IPS-20b (cell line): ENCODE measurements at regions not wholly inside any gene's neighbourhood (a gene's known extent, or its start where the extent isn't known, plus 50 kb on each side); places are given as distances from the start of the nearest gene placed in this dataset.

Experiments used
- H3K27ac ChIP-seq: one replicate; pipeline ENCODE4 v1.5.1; 2013; ENCODE audit warnings: low read length
- H3K27me3 ChIP-seq: 2 replicates; pipeline ENCODE4 v1.6.1; 2013; ENCODE audit warnings: mild to moderate bottlenecking, low read length, inconsistent platforms; ENCODE audit not compliant: insufficient read depth
- H3K36me3 ChIP-seq: 2 replicates; pipeline ENCODE4 v1.6.1; 2013; ENCODE audit warnings: low read depth, mild to moderate bottlenecking, inconsistent platforms, low read length, moderate library complexity; ENCODE audit not compliant: insufficient read depth
- H3K4me1 ChIP-seq: 2 replicates; pipeline ENCODE4 v1.6.1; 2013; ENCODE audit warnings: mild to moderate bottlenecking, control low read depth, inconsistent platforms, low read length, moderate library complexity; ENCODE audit not compliant: insufficient read depth
- H3K4me3 ChIP-seq: 2 replicates; pipeline ENCODE4 v1.5.1; 2013; ENCODE audit warnings: mild to moderate bottlenecking, low read length, inconsistent platforms
- H3K9ac ChIP-seq: 2 replicates; pipeline ENCODE4 v1.6.1; 2013; ENCODE audit warnings: low read depth, mild to moderate bottlenecking, inconsistent platforms, low read length, moderate library complexity
- H3K9me3 ChIP-seq: 2 replicates; pipeline ENCODE4 v1.6.1; 2013; ENCODE audit warnings: mild to moderate bottlenecking, low read depth, low read length, inconsistent platforms; ENCODE audit not compliant: insufficient read depth

GRCh38 chr10:2011106-2011716 is 273.9 kb upstream of the ADARB2 start:
- Histone ChIP-seq H3K9me3 (no peaks in the 10 kb centered on the region), H3K36me3 (no peaks in the 10 kb centered on the region), H3K27me3 (no peaks in the 10 kb centered on the region), H3K9ac (no peak overlapping the region), H3K4me1 (no peaks in the 10 kb centered on the region), H3K4me3 (no peak overlapping the region), H3K27ac (no peak overlapping the region)

- Histone ChIP-seq H3K4me3 (no peak overlapping the region), H3K27ac (no peak overlapping the region), H3K9ac (no peak overlapping the region), H3K27me3 (no peaks in the 10 kb centered on the region), H3K4me1 (no peaks in the 10 kb centered on the region), H3K36me3 (no peaks in the 10 kb centered on the region), H3K9me3 (no peaks in the 10 kb centered on the region)
Observed at GRCh38 chr10:2005546-2005945, 268.2 kb upstream of the ADARB2 start.

GRCh38 chr10:1992930-1993329 is 255.6 kb upstream of the ADARB2 start:
- no peak overlapping the region for H3K27ac ChIP-seq
- no peak overlapping the region for H3K9ac ChIP-seq
- no peaks in the 10 kb centered on the region for H3K4me1 ChIP-seq
- H3K9me3 ChIP-seq = no peaks in the 10 kb centered on the region
- H3K27me3 ChIP-seq = no peaks in the 10 kb centered on the region
- no peak overlapping the region for H3K4me3 ChIP-seq
- no peaks in the 10 kb centered on the region for H3K36me3 ChIP-seq

GRCh38 chr10:1989090-1989489 is 251.8 kb upstream of the ADARB2 start:
- Histone ChIP-seq H3K9me3 (no peaks in the 10 kb centered on the region), H3K4me1 (no peaks in the 10 kb centered on the region), H3K27ac (no peak overlapping the region), H3K9ac (no peak overlapping the region), H3K27me3 (no peaks in the 10 kb centered on the region), H3K36me3 (no peaks in the 10 kb centered on the region), H3K4me3 (no peak overlapping the region)

- Histone ChIP-seq H3K27me3 (no peaks in the 10 kb centered on the region), H3K27ac (no peak overlapping the region), H3K4me1 (no peaks in the 10 kb centered on the region), H3K36me3 (no peaks in the 10 kb centered on the region), H3K9me3 (no peaks in the 10 kb centered on the region), H3K4me3 (no peak overlapping the region), H3K9ac (no peak overlapping the region)
Observed at GRCh38 chr10:1981976-1982375, 244.7 kb upstream of the ADARB2 start.

GRCh38 chr10:1980459-1980858 is 243.1 kb upstream of the ADARB2 start:
- Histone ChIP-seq H3K4me3 (no peak overlapping the region), H3K27me3 (no peaks in the 10 kb centered on the region), H3K27ac (no peak overlapping the region), H3K4me1 (no peaks in the 10 kb centered on the region), H3K9ac (no peak overlapping the region), H3K36me3 (no peaks in the 10 kb centered on the region), H3K9me3 (no peaks in the 10 kb centered on the region)

- no peaks in the 10 kb centered on the region for H3K36me3 ChIP-seq
- no peaks in the 10 kb centered on the region for H3K27me3 ChIP-seq
- no peak overlapping the region for H3K9ac ChIP-seq
- H3K4me3 ChIP-seq = no peak overlapping the region
- H3K9me3 ChIP-seq = no peaks in the 10 kb centered on the region
- no peaks in the 10 kb centered on the region for H3K4me1 ChIP-seq
- H3K27ac ChIP-seq = no peak overlapping the region
Observed at GRCh38 chr10:1978584-1978983, 241.3 kb upstream of the ADARB2 start.

- no peak overlapping the region for H3K9ac ChIP-seq
- no peaks in the 10 kb centered on the region for H3K36me3 ChIP-seq
- no peak overlapping the region for H3K4me3 ChIP-seq
- H3K4me1 ChIP-seq = no peaks in the 10 kb centered on the region
- no peak overlapping the region for H3K27ac ChIP-seq
- peaks cover 2% of the 10 kb centered on the region; the same call in 1 of the 2 replicates for H3K9me3 ChIP-seq
- no peaks in the 10 kb centered on the region for H3K27me3 ChIP-seq
Observed at GRCh38 chr10:1977461-1977860, 240.1 kb upstream of the ADARB2 start.

GRCh38 chr10:1972406-1972805 is 235.1 kb upstream of the ADARB2 start:
- Histone ChIP-seq H3K9ac (no peak overlapping the region), H3K36me3 (no peaks in the 10 kb centered on the region), H3K27me3 (no peaks in the 10 kb centered on the region), H3K27ac (no peak overlapping the region), H3K4me3 (no peak overlapping the region), H3K9me3 (peaks cover 7% of the 10 kb centered on the region; the same call in 1 of the 2 replicates), H3K4me1 (no peaks in the 10 kb centered on the region)

GRCh38 chr10:1968257-1969033 is 231.1 kb upstream of the ADARB2 start:
- H3K27ac ChIP-seq = no peak overlapping the region
- H3K9ac ChIP-seq = no peak overlapping the region
- peaks cover 7% of the 10 kb centered on the region; the same call in 1 of the 2 replicates for H3K9me3 ChIP-seq
- no peak overlapping the region for H3K4me3 ChIP-seq
- no peaks in the 10 kb centered on the region for H3K27me3 ChIP-seq
- H3K4me1 ChIP-seq = no peaks in the 10 kb centered on the region
- no peaks in the 10 kb centered on the region for H3K36me3 ChIP-seq

GRCh38 chr10:1966712-1967376 is 229.5 kb upstream of the ADARB2 start:
- H3K27ac ChIP-seq = no peak overlapping the region
- no peaks in the 10 kb centered on the region for H3K9me3 ChIP-seq

GRCh38 chr10:1964476-1964875 is 227.2 kb upstream of the ADARB2 start:
- no peak overlapping the region for H3K9ac ChIP-seq
- H3K9me3 ChIP-seq = no peaks in the 10 kb centered on the region
- H3K4me3 ChIP-seq = no peak overlapping the region
- H3K27me3 ChIP-seq = no peaks in the 10 kb centered on the region
- no peak overlapping the region for H3K27ac ChIP-seq
- H3K4me1 ChIP-seq = no peaks in the 10 kb centered on the region
- H3K36me3 ChIP-seq = no peaks in the 10 kb centered on the region

More at GRCh38 chr10:1966712-1967376, 229.5 kb upstream of the ADARB2 start:
- H3K4me1 ChIP-seq = no peaks in the 10 kb centered on the region
- no peak overlapping the region for H3K4me3 ChIP-seq
- no peak overlapping the region for H3K9ac ChIP-seq
- no peaks in the 10 kb centered on the region for H3K36me3 ChIP-seq
- no peaks in the 10 kb centered on the region for H3K27me3 ChIP-seq
